ENCODE measurements at regions not wholly inside any gene's neighbourhood (a gene's known extent, or its start where the extent isn't known, plus 50 kb on each side); places are given as distances from the start of the nearest gene placed in this dataset.
"Not testable (repeated sequence)": the region's sequence is repeated elsewhere in the genome, so short reads cannot be mapped to it uniquely, and the experiment has no call there.

GRCh38 chr1:170789063-170789462 is 125.1 kb downstream of the PRRX1 start:
- no peak for DNase-seq

- peak; percentile 15 for DNase-seq
Observed at GRCh38 chr1:170790175-170790574, 126.2 kb downstream of the PRRX1 start.

- peak; percentile 23 for DNase-seq
Observed at GRCh38 chr1:170790651-170791071, 126.7 kb downstream of the PRRX1 start.

GRCh38 chr1:170791941-170792340 is 128.0 kb downstream of the PRRX1 start:
- DNase-seq: peak; percentile 28

- no peak for DNase-seq
Observed at GRCh38 chr1:170800265-170800664, 135.1 kb upstream of the MROH9 start.

- no peak for DNase-seq
Observed at GRCh38 chr1:170800812-170801211, 134.5 kb upstream of the MROH9 start.

GRCh38 chr1:170803711-170804110 is 131.6 kb upstream of the MROH9 start:
- DNase-seq: no peak

GRCh38 chr1:170804419-170804818 is 130.9 kb upstream of the MROH9 start:
- DNase-seq: no peak

GRCh38 chr1:170804879-170805278 is 130.5 kb upstream of the MROH9 start:
- no peak for DNase-seq

GRCh38 chr1:170806961-170807360 is 128.4 kb upstream of the MROH9 start:
- no peak for DNase-seq

GRCh38 chr1:170807432-170807831 is 127.9 kb upstream of the MROH9 start:
- DNase-seq: no peak

GRCh38 chr1:170808216-170808885 is 127.0 kb upstream of the MROH9 start:
- no peak for DNase-seq

GRCh38 chr1:170811013-170811412 is 124.3 kb upstream of the MROH9 start:
- DNase-seq: not testable (repeated sequence)

- no peak for DNase-seq
Observed at GRCh38 chr1:170819781-170820180, 115.6 kb upstream of the MROH9 start.

GRCh38 chr1:170823120-170823519 is 112.2 kb upstream of the MROH9 start:
- no peak for DNase-seq

GRCh38 chr1:170831276-170831675 is 104.1 kb upstream of the MROH9 start:
- DNase-seq: no peak

- no peak for DNase-seq
Observed at GRCh38 chr1:170836141-170836540, 99.2 kb upstream of the MROH9 start.

GRCh38 chr1:170840371-170840770 is 95.0 kb upstream of the MROH9 start:
- no peak for DNase-seq

- DNase-seq: no peak
Observed at GRCh38 chr1:170853302-170853701, 82.0 kb upstream of the MROH9 start.

GRCh38 chr1:170853867-170854266 is 81.5 kb upstream of the MROH9 start:
- no peak for DNase-seq

GRCh38 chr1:170854677-170855076 is 80.7 kb upstream of the MROH9 start:
- DNase-seq: no peak

- no peak for DNase-seq
Observed at GRCh38 chr1:170856455-170856854, 78.9 kb upstream of the MROH9 start.

GRCh38 chr1:170857955-170858354 is 77.4 kb upstream of the MROH9 start:
- no peak for DNase-seq

- DNase-seq: no peak
Observed at GRCh38 chr1:170863621-170864020, 71.7 kb upstream of the MROH9 start.

GRCh38 chr1:170864238-170864637 is 71.1 kb upstream of the MROH9 start:
- DNase-seq: peak; percentile 54

Measured in eye (tissue), 1 donor.